B cell (primary cell): ENCODE measurements at regions not wholly inside any gene's neighbourhood (a gene's known extent, or its start where the extent isn't known, plus 50 kb on each side); places are given as distances from the start of the nearest gene placed in this dataset.

Experiments
- ATAC-seq: fragments of 200-7000 bp; cut with Tn5 transposase; one replicate; pipeline ENCODE4 v1.10.0; 2021; ENCODE audit warnings: low read depth, mild to moderate bottlenecking, moderate number of reproducible peaks, moderate library complexity
- CTCF ChIA-PET: fragments of 350-600 bp; sonication (Branson Sonifier 250); formaldehyde crosslinking; loops from one replicate; lab custom pipeline; 2021; ENCODE audit warnings: antibody characterized with exemption, inconsistent platforms; lab: Charles Lee
- POLR2A ChIA-PET: fragments of 350-600 bp; sonication (Branson Sonifier 250); formaldehyde crosslinking; loops from one replicate; lab custom pipeline; 2021; ENCODE audit warnings: antibody characterized with exemption; lab: Charles Lee
- DNase-seq: peaks from one replicate; pipeline ENCODE4 v3.0.0; 2013
- H2AFZ ChIP-seq: 2 replicates; pipeline ENCODE4 v1.6.1; 2012; ENCODE audit warnings: mild to moderate bottlenecking, low read depth, low read length; ENCODE audit not compliant: insufficient read depth, poor library complexity, severe bottlenecking
- H3K27ac ChIP-seq, 2 donors: 1 replicate in 1 of 2; 2 replicates in 1 of 2; pipeline ENCODE4 v1.5.1; 2012 to 2013; ENCODE audit warnings: low read length in 2 of 2, mild to moderate bottlenecking in 2 of 2, moderate library complexity in 1 of 2
- H3K27me3 ChIP-seq, 4 experiments: fragments of 200-600 bp in 1 of 4; sonication (generic) in 1 of 4; replicated peaks in 1 of 4; 1 replicate in 2 of 4; 2 replicates in 2 of 4; pipeline versions ENCODE4 v1.6.1 to v1.7.0; 2013 to 2016; ENCODE audit warnings: low read length in 3 of 4, mild to moderate bottlenecking in 2 of 4, mixed read lengths in 1 of 4, moderate library complexity in 1 of 4; ENCODE audit not compliant: insufficient read depth in 4 of 4, control insufficient read depth in 3 of 4; ENCODE audit errors: control extremely low read depth in 1 of 4
- H3K36me3 ChIP-seq, 2 experiments: replicated peaks in 1 of 2; 1 replicate in 1 of 2; 2 replicates in 1 of 2; pipeline versions ENCODE4 v1.6.1 to v1.7.1; 2013; ENCODE audit warnings: low read length in 1 of 2; ENCODE audit not compliant: insufficient read depth in 2 of 2, control insufficient read depth in 1 of 2; ENCODE audit errors: control extremely low read depth in 1 of 2, extremely low read depth in 1 of 2
- H3K4me1 ChIP-seq, 2 donors: fragments of 200-600 bp in 1 of 2; sonication (generic) in 1 of 2; 1 replicate in 1 of 2; 2 replicates in 1 of 2; pipeline versions ENCODE4 v1.5.1 to v1.6.1; 2013 to 2017; ENCODE audit warnings: low read length in 2 of 2; ENCODE audit not compliant: control insufficient read depth in 2 of 2, insufficient read depth in 2 of 2
- H3K4me2 ChIP-seq: replicated peaks from 2 replicates; pipeline ENCODE3; 2012; ENCODE audit warnings: mild to moderate bottlenecking, low read depth, low read length; ENCODE audit not compliant: poor library complexity, severe bottlenecking
- H3K4me3 ChIP-seq, 5 experiments: fragments of 200-600 bp in 1 of 5; sonication (generic) in 1 of 5; 1 replicate in 3 of 5; 2 replicates in 2 of 5; pipeline versions ENCODE4 v1.5.1 to v1.7.0; 2011 to 2016; ENCODE audit warnings: low read length in 4 of 5, mild to moderate bottlenecking in 4 of 5, low read depth in 2 of 5, control low read depth in 1 of 5, moderate library complexity in 1 of 5; ENCODE audit not compliant: insufficient read depth in 1 of 5; ENCODE audit errors: control extremely low read depth in 1 of 5, extremely low read depth in 1 of 5
- H3K79me2 ChIP-seq: fragments of 200-600 bp; sonication (generic); one replicate; pipeline ENCODE4 v1.6.0; 2016; ENCODE audit warnings: low read length; ENCODE audit not compliant: control insufficient read depth, insufficient read depth
- H3K9ac ChIP-seq: fragments of 200-600 bp; sonication (generic); 2 replicates; pipeline ENCODE4 v1.6.1; 2017; ENCODE audit warnings: mild to moderate bottlenecking, low read length, moderate library complexity
- H3K9me3 ChIP-seq, 3 donors: one replicate each; pipeline versions ENCODE4 v1.6.1 to v1.7.1; 2013; ENCODE audit warnings: low read length in 2 of 3; ENCODE audit not compliant: control insufficient read depth in 2 of 3, insufficient read depth in 1 of 3; ENCODE audit errors: control extremely low read depth in 1 of 3
- H4K20me1 ChIP-seq: 2 replicates; pipeline ENCODE4 v1.6.0; 2012; ENCODE audit warnings: mild to moderate bottlenecking, low read length; ENCODE audit not compliant: insufficient read depth, control insufficient read depth, poor library complexity, severe bottlenecking
- H3K27ac Mint-ChIP-seq: one replicate; pipeline ENCODE4 v1.8.0; 2021; ENCODE audit warnings: mixed read lengths
- H3K27me3 Mint-ChIP-seq: one replicate; pipeline ENCODE4 v1.8.0; 2021; ENCODE audit warnings: mixed read lengths
- H3K4me1 Mint-ChIP-seq: one replicate; pipeline ENCODE4 v1.8.0; 2021; ENCODE audit warnings: mixed read lengths
- H3K4me3 Mint-ChIP-seq: one replicate; pipeline ENCODE4 v1.8.0; 2021; ENCODE audit warnings: mixed read lengths
- H3K9me3 Mint-ChIP-seq: one replicate; pipeline ENCODE4 v1.8.0; 2022; ENCODE audit warnings: mixed read lengths; ENCODE audit not compliant: insufficient read depth
- EZH2 ChIP-seq: IDR thresholded peaks from 2 replicates; pipeline ENCODE4 v1.6.1; 2012; ENCODE audit warnings: borderline replicate concordance, low read depth, mild to moderate bottlenecking, moderate library complexity, low read length; ENCODE audit not compliant: insufficient read depth, poor library complexity, severe bottlenecking
- WGBS: methylation state at CpG from one replicate; pipeline ENCODE4 v1.1.5; 2013; ENCODE audit warnings: missing lambda C conversion rate; ENCODE audit not compliant: insufficient coverage; 5-methylcytosine and 5-hydroxymethylcytosine counted together
- intact Hi-C: fragments of 100-400 bp; cut with micrococcal nuclease; formaldehyde crosslinking; loops from one replicate; pipeline ENCODE4 v1.10.0; 2022
- TF ChIP-seq, protein P1 (sequence below): fragments of 200-600 bp; IDR thresholded peaks from one replicate; pipeline ENCODE4 v1.8.0; 2022; ENCODE audit warnings: antibody characterized with exemption, mild to moderate bottlenecking

- H2AFZ ChIP-seq, result no peak overlapping the region
- peaks cover 0 to 16% (median 11%) of the 10 kb centered on the region in 4 experiments for H3K27me3 ChIP-seq
- ChIA-PET POLR2A (no interaction called here), CTCF (no interaction called here)
- intact Hi-C loops, result no loop called here
- Mint-ChIP-seq H3K27ac (no peak overlapping the region), H3K27me3 (peaks cover 29% of the 10 kb centered on the region), H3K4me3 (no peak overlapping the region), H3K9me3 (no peaks in the 10 kb centered on the region), H3K4me1 (no peaks in the 10 kb centered on the region)
- H4K20me1 ChIP-seq, result no peaks in the 10 kb centered on the region
- DNase-seq (no peak), ATAC-seq (no peak)
- no peak overlapping the region for H3K27ac ChIP-seq
- no peak overlapping the region for H3K4me2 ChIP-seq
- no peak overlapping the region for H3K9ac ChIP-seq
- H3K4me3 ChIP-seq, result no peak overlapping the region
- H3K4me1 ChIP-seq, result no peaks in the 10 kb centered on the region
- no peaks in the 10 kb centered on the region for H3K9me3 ChIP-seq
- H3K79me2 ChIP-seq, result no peaks in the 10 kb centered on the region
- H3K36me3 ChIP-seq, result no peaks in the 10 kb centered on the region
- 92% methylated on average over 2 of the region's 2 CpGs for WGBS
- TF ChIP-seq, protein P1, sequence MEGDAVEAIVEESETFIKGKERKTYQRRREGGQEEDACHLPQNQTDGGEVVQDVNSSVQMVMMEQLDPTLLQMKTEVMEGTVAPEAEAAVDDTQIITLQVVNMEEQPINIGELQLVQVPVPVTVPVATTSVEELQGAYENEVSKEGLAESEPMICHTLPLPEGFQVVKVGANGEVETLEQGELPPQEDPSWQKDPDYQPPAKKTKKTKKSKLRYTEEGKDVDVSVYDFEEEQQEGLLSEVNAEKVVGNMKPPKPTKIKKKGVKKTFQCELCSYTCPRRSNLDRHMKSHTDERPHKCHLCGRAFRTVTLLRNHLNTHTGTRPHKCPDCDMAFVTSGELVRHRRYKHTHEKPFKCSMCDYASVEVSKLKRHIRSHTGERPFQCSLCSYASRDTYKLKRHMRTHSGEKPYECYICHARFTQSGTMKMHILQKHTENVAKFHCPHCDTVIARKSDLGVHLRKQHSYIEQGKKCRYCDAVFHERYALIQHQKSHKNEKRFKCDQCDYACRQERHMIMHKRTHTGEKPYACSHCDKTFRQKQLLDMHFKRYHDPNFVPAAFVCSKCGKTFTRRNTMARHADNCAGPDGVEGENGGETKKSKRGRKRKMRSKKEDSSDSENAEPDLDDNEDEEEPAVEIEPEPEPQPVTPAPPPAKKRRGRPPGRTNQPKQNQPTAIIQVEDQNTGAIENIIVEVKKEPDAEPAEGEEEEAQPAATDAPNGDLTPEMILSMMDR, result no peak
- no peak for TF ChIP-seq EZH2
Measured at GRCh38 chr3:72661115-72661457, 187.2 kb downstream of the SHQ1 start.

DNA sequence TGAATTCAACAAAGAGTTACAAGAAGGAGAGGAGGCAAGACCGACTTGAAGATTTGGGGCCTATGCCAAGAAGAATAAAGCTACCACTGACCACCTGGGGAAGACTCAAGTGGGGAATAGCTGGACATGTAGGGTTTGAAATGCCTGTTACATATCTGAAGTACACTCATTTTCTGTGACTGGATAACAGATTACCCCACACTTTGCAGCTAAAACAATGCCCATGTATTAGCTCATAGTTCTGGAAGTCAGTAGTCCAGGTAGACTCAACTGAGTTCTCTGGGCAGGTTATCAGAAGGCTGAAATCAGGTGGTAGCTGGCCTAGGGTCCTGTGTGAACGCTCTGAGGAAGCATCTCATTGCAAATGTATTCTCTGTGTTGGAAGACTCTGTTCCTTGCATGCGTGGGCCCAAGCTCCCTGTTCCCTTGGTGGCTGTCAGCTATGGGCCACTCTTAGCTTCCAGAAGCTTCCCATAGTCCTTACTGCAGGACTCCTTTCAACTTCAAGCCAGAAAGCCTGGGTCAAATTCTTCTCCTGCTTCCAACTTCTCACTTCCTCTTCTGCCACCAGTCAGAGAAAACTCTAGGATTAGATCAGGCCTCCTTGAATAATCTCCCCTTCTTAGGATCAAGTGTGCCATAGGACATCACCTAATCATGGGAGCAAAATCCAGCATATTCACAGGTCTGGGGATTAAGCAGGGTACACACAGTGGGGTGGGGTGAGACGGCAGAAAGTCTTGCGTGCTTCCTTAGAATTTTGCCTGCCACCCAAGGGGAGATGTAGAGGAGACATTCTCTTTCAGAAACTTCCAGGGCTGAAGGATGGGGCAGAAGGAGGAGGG lies 187.8 kb downstream of the SHQ1 start:
- Histone ChIP-seq H4K20me1 (no peaks in the 10 kb centered on the region), H3K9ac (no peak overlapping the region), H2AFZ (no peak overlapping the region), H3K4me1 (peaks cover 0 to under 1% of the 10 kb centered on the region in 2 donors), H3K27ac (no peak overlapping the region), H3K36me3 (no peaks in the 10 kb centered on the region), H3K4me3 (no peak overlapping the region), H3K27me3 (peaks cover 0 to 22% (median 17%) of the 10 kb centered on the region in 4 experiments), H3K79me2 (no peaks in the 10 kb centered on the region), H3K4me2 (no peak overlapping the region), H3K9me3 (peaks cover 0 to 4% (median 0%) of the 10 kb centered on the region in 3 donors)
- Mint-ChIP-seq H3K9me3 (no peaks in the 10 kb centered on the region), H3K4me1 (no peaks in the 10 kb centered on the region), H3K4me3 (no peak overlapping the region), H3K27ac (no peak overlapping the region), H3K27me3 (peaks cover 29% of the 10 kb centered on the region)
- ChIA-PET CTCF (no interaction called here), POLR2A (no interaction called here)
- WGBS, result 100% methylated on average over 4 of the region's 5 CpGs
- no peak for ATAC-seq
- intact Hi-C loops, result no loop called here
- TF ChIP-seq, protein P1, result no peak
- TF ChIP-seq EZH2, result no peak
- no peak for DNase-seq
